K562 (cell line): ENCODE measurements at regions not wholly inside any gene's neighbourhood (a gene's known extent, or its start where the extent isn't known, plus 50 kb on each side); places are given as distances from the start of the nearest gene placed in this dataset.

Source experiments
- BACH1 ChIP-seq: fragments of 200-800 bp; sonication (Bioruptor generic); IDR thresholded peaks from 2 replicates; pipeline ENCODE4 v1.6.1; 2016; ENCODE audit warnings: missing genetic modification characterization, missing compliant biosample characterization
- BCL6 ChIP-seq: fragments of 250-450 bp; sonication (Bioruptor Pico); IDR thresholded peaks from 2 replicates; pipeline ENCODE4 v1.4.0; 2020
- CHAMP1 ChIP-seq: fragments of 450-650 bp; IDR thresholded peaks from 2 replicates; pipeline ENCODE4 v1.6.1; 2016; ENCODE audit warnings: mild to moderate bottlenecking
- CHCHD3 ChIP-seq: fragments of 250-450 bp; sonication (Bioruptor Pico); IDR thresholded peaks from 2 replicates; pipeline ENCODE4 v2.1.2; 2022; ENCODE audit warnings: mild to moderate bottlenecking
- CREM ChIP-seq: IDR thresholded peaks from 2 replicates; pipeline ENCODE4 v1.6.1; 2014; ENCODE audit warnings: antibody characterized with exemption, low read depth
- EGR1 ChIP-seq: fragments of 450-650 bp; conservative IDR thresholded peaks from 2 replicates; pipeline ENCODE4 v1.6.1; 2017; ENCODE audit warnings: mild to moderate bottlenecking
- ERF ChIP-seq: fragments of 450-650 bp; formaldehyde crosslinking; IDR thresholded peaks from 2 replicates; pipeline ENCODE4 v1.4.0; 2020; ENCODE audit warnings: mild to moderate bottlenecking, mixed read lengths
- FOSL1 ChIP-seq: fragments of 200-800 bp; sonication (Bioruptor generic); conservative IDR thresholded peaks from 2 replicates; pipeline ENCODE4 v1.6.1; 2016; ENCODE audit warnings: missing genetic modification characterization, missing compliant biosample characterization
- GTF2A2 ChIP-seq: IDR thresholded peaks from 2 replicates; pipeline ENCODE4 v1.6.1; 2016; ENCODE audit warnings: mild to moderate bottlenecking, missing genetic modification characterization, missing compliant biosample characterization
- NFRKB ChIP-seq: fragments of 450-650 bp; IDR thresholded peaks from 2 replicates; pipeline ENCODE4 v1.6.1; 2016; ENCODE audit warnings: low read depth
- NR2C2 ChIP-seq, 2 experiments: fragments of 200-800 bp in 1 of 2; sonication (Bioruptor generic) in 1 of 2; sonication (generic) in 1 of 2; formaldehyde crosslinking in 1 of 2; IDR thresholded peaks; 2 replicates each; pipeline versions ENCODE4 v1.6.1 to v1.8.0; 2016 to 2022; ENCODE audit warnings: mild to moderate bottlenecking in 1 of 2, missing compliant biosample characterization in 1 of 2, missing genetic modification characterization in 1 of 2, missing genetic modification reagents in 1 of 2
- RBM39 ChIP-seq: fragments of 200-400 bp; formaldehyde crosslinking; optimal IDR thresholded peaks from 2 replicates; pipeline ENCODE3; 2018; ENCODE audit warnings: low read depth, low read length
- SAFB2 ChIP-seq: fragments of 200-400 bp; formaldehyde crosslinking; IDR thresholded peaks from 2 replicates; pipeline ENCODE4 v1.6.1; 2018; ENCODE audit warnings: borderline replicate concordance, low read length, low read depth, moderate library complexity; ENCODE audit not compliant: severe bottlenecking
- TAF15 ChIP-seq: fragments of 200-400 bp; formaldehyde crosslinking; IDR thresholded peaks from 2 replicates; pipeline ENCODE4 v1.6.1; 2017; ENCODE audit warnings: mild to moderate bottlenecking, low read depth, low read length, moderate library complexity
- TAF7 ChIP-seq: fragments of 450-650 bp; IDR thresholded peaks from 2 replicates; pipeline ENCODE4 v1.6.1; 2016; ENCODE audit warnings: missing genetic modification characterization, missing compliant biosample characterization
- TBL1XR1 ChIP-seq, 2 experiments: IDR thresholded peaks; 2 replicates each; pipeline ENCODE4 v1.6.1; 2012; ENCODE audit warnings: improper control_type of control experiment in 2 of 2, low read length in 2 of 2, mild to moderate bottlenecking in 1 of 2
- UBTF ChIP-seq, 2 experiments: IDR thresholded peaks; 2 replicates each; pipeline ENCODE4 v1.6.1; 2012; ENCODE audit warnings: improper control_type of control experiment in 2 of 2, low read depth in 2 of 2, low read length in 2 of 2, borderline replicate concordance in 1 of 2
- XRCC5 ChIP-seq: fragments of 200-400 bp; formaldehyde crosslinking; IDR thresholded peaks from 2 replicates; pipeline ENCODE4 v1.6.1; 2017; ENCODE audit warnings: low read depth, mild to moderate bottlenecking, low read length
- ZC3H11A ChIP-seq: IDR thresholded peaks from 2 replicates; pipeline ENCODE4 v1.6.1; 2012; ENCODE audit warnings: low read depth, low read length, improper control_type of control experiment
- ZNF12 ChIP-seq: sonication (generic); formaldehyde crosslinking; IDR thresholded peaks from 2 replicates; pipeline ENCODE4 v1.4.0; 2020; ENCODE audit warnings: mild to moderate bottlenecking, missing genetic modification reagents
- ZNF707 ChIP-seq: fragments of 250-450 bp; sonication (Bioruptor Pico); conservative IDR thresholded peaks from 2 replicates; pipeline ENCODE4 v1.8.0; 2022; ENCODE audit warnings: inconsistent platforms, mild to moderate bottlenecking, moderate library complexity
- TF ChIP-seq, protein P1 (sequence below): fragments of 450-650 bp; IDR thresholded peaks from 2 replicates; pipeline ENCODE4 v1.6.1; 2018; ENCODE audit warnings: mild to moderate bottlenecking, low read depth; ENCODE audit not compliant: partially characterized antibody

GRCh38 chr6:146950351-146950835 is 253.8 kb upstream of the STXBP5 start (continued):
- no peak for TF ChIP-seq BCL6 (CRISPR knock-in tag)
- TF ChIP-seq CREM, result no peak
- TF ChIP-seq RBM39, result no peak
- TF ChIP-seq NR2C2 (CRISPR knock-in tag; IDR thresholded peaks at IDR 0.05), result no peak
- peak; percentile 61; the same call in 1 of the 2 replicates for TF ChIP-seq NR2C2 (tag; IDR thresholded peaks at IDR 0.05)
- no peak for TF ChIP-seq ZNF12 (CRISPR knock-in tag)
- TF ChIP-seq NFRKB, result no peak
- peak; percentile 81 for TF ChIP-seq BACH1 (tag)
- no peak for TF ChIP-seq TAF15
- TF ChIP-seq, protein P1, sequence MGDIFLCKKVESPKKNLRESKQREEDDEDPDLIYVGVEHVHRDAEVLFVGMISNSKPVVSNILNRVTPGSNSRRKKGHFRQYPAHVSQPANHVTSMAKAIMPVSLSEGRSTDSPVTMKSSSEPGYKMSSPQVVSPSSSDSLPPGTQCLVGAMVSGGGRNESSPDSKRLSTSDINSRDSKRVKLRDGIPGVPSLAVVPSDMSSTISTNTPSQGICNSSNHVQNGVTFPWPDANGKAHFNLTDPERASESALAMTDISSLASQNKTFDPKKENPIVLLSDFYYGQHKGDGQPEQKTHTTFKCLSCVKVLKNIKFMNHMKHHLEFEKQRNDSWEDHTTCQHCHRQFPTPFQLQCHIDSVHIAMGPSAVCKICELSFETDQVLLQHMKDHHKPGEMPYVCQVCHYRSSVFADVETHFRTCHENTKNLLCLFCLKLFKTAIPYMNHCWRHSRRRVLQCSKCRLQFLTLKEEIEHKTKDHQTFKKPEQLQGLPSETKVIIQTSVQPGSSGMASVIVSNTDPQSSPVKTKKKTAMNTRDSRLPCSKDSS, result no peak
- no peak for TF ChIP-seq XRCC5
- TF ChIP-seq FOSL1, result no peak
- no peak for TF ChIP-seq ZC3H11A
- no peak for TF ChIP-seq ERF
- TF ChIP-seq TBL1XR1 (IDR thresholded peaks at IDR 0.05; ENCODE audit: low read length in 2 of 2), result no peak
- no peak for TF ChIP-seq TAF7 (tag)
- TF ChIP-seq ZNF707 (CRISPR knock-in tag), result no peak
- TF ChIP-seq UBTF (IDR thresholded peaks at IDR 0.05; ENCODE audit: borderline replicate concordance in 1 of 2, low read depth in 2 of 2, low read length in 2 of 2), result no peak
- no peak for TF ChIP-seq SAFB2
- no peak for TF ChIP-seq CHCHD3
- no peak for TF ChIP-seq GTF2A2 (tag)
- no peak for TF ChIP-seq EGR1
- no peak for TF ChIP-seq CHAMP1
